ENCODE measurements at regions not wholly inside any gene's neighbourhood (a gene's known extent, or its start where the extent isn't known, plus 50 kb on each side); places are given as distances from the start of the nearest gene placed in this dataset.

- in situ Hi-C loops (cut with MboI; ENCODE audit: low sequenced_read_pairs, unreplicated experiment), result loop anchor here (25.0 kb wide), 1 partner anchor 96 kb away; no protein-coding TSS in a partner anchor
- no peak for TF ChIP-seq CTCF (IDR thresholded peaks at IDR 0.05; ENCODE audit: borderline replicate concordance, control extremely low read depth, extremely low read depth, insufficient read depth, missing control alignments)
- no peak for DNase-seq (ENCODE audit: low spot score)
Observed at GRCh38 chr4:17033025-17033767, 134.8 kb upstream of the LDB2 start.

GRCh38 chr4:17030543-17030942 lies 132.1 kb upstream of the LDB2 start:
- TF ChIP-seq CTCF (IDR thresholded peaks at IDR 0.05; ENCODE audit: borderline replicate concordance, control extremely low read depth, extremely low read depth, insufficient read depth, missing control alignments), result no peak
- no peak for DNase-seq (ENCODE audit: low spot score)
- in situ Hi-C loops (cut with MboI; ENCODE audit: low sequenced_read_pairs, unreplicated experiment), result loop anchor here (25.0 kb wide), 1 partner anchor 93 kb away; no protein-coding TSS in a partner anchor

DNA sequence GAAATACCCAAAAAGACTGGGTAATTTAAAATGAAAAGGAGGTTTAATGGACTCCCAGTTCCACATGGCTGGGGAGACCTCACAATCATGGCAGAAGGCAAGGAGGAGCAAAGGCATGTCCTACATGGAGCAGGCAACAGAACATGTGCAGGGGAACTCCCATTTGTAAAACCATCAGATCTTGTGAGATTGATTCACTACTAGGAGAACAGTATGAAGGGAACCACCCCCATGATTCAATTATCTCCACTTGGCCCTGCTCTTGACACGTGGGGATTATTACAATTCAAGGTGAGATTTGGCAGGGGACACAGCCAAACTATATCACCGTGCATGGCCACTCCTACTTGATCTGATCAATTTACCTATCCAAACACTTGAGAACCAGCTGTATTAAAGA lies 131.5 kb upstream of the LDB2 start:
- DNase-seq (ENCODE audit: low spot score), result no peak
- no peak for TF ChIP-seq CTCF (IDR thresholded peaks at IDR 0.05; ENCODE audit: borderline replicate concordance, control extremely low read depth, extremely low read depth, insufficient read depth, missing control alignments)
- in situ Hi-C loops (cut with MboI; ENCODE audit: low sequenced_read_pairs, unreplicated experiment), result loop anchor here (25.0 kb wide), 1 partner anchor 93 kb away; no protein-coding TSS in a partner anchor

DNA sequence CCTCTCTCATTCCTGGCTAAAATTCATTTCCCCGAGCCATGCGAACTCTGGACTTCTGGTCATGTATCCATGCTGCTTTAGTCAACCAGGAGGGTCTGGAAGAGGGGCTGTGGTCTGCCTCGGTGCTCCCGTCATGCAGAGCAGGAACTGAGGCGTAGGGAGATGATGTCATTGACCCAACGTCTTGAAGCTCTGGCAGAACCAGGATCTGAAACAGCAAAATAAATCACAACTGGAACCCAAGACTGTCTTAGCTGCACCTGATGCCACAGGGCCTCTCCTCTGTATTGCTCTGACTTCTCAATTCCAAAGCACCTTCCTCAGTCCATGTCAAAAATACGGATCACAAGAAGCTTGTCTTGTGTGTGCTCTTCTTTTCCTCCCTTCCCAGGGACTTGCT lies 131.0 kb upstream of the LDB2 start:
- DNase-seq (ENCODE audit: low spot score), result no peak
- in situ Hi-C loops (cut with MboI; ENCODE audit: low sequenced_read_pairs, unreplicated experiment), result loop anchor here (25.0 kb wide), 1 partner anchor 92 kb away; no protein-coding TSS in a partner anchor
- no peak for TF ChIP-seq CTCF (IDR thresholded peaks at IDR 0.05; ENCODE audit: borderline replicate concordance, control extremely low read depth, extremely low read depth, insufficient read depth, missing control alignments)

GRCh38 chr4:17027495-17027894 lies 129.1 kb upstream of the LDB2 start:
- no peak for TF ChIP-seq CTCF (IDR thresholded peaks at IDR 0.05; ENCODE audit: borderline replicate concordance, control extremely low read depth, extremely low read depth, insufficient read depth, missing control alignments)
- in situ Hi-C loops (cut with MboI; ENCODE audit: low sequenced_read_pairs, unreplicated experiment), result loop anchor here (25.0 kb wide), 1 partner anchor 90 kb away; no protein-coding TSS in a partner anchor
- no peak for DNase-seq (ENCODE audit: low spot score)

GRCh38 chr4:17024425-17024824 lies 126.0 kb upstream of the LDB2 start:
- TF ChIP-seq CTCF (IDR thresholded peaks at IDR 0.05; ENCODE audit: borderline replicate concordance, control extremely low read depth, extremely low read depth, insufficient read depth, missing control alignments), result no peak
- in situ Hi-C loops (cut with MboI; ENCODE audit: low sequenced_read_pairs, unreplicated experiment), result no loop called here
- no peak for DNase-seq (ENCODE audit: low spot score)
